GM12872 (cell line): ENCODE measurements at regions not wholly inside any gene's neighbourhood (a gene's known extent, or its start where the extent isn't known, plus 50 kb on each side); places are given as distances from the start of the nearest gene placed in this dataset.

Experiments used
- TF ChIP-seq, protein P1 (sequence below): IDR thresholded peaks from 3 replicates; pipeline ENCODE4 v1.5.1; 2011; ENCODE audit warnings: low read depth, mild to moderate bottlenecking, low read length, moderate library complexity; ENCODE audit not compliant: insufficient read depth

GRCh38 chr16:86956437-86956836 lies 360.8 kb downstream of the C16orf95 start:
- TF ChIP-seq, protein P1, sequence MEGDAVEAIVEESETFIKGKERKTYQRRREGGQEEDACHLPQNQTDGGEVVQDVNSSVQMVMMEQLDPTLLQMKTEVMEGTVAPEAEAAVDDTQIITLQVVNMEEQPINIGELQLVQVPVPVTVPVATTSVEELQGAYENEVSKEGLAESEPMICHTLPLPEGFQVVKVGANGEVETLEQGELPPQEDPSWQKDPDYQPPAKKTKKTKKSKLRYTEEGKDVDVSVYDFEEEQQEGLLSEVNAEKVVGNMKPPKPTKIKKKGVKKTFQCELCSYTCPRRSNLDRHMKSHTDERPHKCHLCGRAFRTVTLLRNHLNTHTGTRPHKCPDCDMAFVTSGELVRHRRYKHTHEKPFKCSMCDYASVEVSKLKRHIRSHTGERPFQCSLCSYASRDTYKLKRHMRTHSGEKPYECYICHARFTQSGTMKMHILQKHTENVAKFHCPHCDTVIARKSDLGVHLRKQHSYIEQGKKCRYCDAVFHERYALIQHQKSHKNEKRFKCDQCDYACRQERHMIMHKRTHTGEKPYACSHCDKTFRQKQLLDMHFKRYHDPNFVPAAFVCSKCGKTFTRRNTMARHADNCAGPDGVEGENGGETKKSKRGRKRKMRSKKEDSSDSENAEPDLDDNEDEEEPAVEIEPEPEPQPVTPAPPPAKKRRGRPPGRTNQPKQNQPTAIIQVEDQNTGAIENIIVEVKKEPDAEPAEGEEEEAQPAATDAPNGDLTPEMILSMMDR: no peak

DNA sequence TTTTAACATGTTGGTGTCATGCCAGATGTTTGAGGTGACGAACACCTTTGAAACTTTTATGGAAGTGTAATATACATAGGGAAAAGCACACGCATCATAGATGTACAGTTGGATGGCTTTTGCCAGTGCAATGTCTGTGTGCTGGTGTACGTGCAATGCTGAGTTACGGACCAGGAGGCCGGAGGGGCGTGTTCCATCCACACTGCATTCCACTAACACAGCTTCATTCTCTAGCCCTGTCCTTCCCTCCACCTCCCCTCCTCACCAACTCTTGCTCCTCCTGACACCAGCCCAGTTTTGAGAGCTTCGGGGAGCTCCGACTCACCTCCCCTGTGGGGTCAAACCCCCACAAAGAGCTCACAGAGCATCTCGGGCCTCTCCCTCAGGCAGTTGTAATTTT lies 358.8 kb downstream of the C16orf95 start:
- TF ChIP-seq, protein P1: no peak

DNA sequence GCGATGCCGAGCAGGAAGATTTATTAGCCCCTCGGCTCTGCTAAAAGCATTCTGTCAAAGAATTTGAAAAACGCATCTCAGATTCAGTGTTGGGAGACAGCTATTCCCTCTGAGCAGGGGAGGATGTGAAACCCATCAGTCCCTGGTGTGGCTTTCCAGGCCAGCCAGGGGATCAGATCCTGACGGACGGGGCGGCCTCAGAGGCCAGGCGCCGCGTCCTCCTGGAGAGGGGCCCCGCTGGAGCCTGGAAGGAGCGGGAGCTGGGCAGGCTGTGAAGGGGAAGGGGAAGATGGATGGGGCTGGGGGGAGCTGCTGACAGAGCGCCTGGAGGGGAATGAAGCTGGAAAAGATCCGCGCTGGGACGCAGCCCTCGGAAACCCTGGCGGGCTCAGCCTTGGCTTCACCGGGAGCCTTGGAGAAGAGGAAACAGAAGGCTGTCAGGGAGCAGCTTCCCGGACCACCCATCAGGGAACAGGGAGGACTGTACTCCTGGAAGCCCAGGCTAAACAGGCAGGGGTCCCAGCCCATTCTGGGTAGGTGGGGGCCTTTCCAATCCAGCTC lies 358.0 kb downstream of the C16orf95 start:
- TF ChIP-seq, protein P1: no peak

DNA sequence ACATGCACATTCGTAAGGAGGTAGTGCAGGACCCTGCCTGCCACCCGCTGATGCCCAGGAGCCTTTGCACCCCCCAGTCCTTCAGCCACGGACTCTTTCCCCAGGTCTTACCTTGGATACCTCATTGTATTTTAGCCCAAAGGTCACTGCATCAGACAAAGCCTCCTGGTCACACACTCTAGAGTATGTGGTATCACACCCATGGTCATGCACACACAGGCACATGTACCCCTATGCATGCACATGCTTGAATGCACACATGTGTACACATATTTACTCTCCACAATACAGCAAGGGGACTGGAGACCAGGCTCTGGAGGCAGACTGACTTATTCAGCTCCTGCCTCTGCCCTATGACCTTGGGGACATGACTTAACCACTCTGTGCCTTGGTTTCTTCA lies 357.5 kb downstream of the C16orf95 start:
- TF ChIP-seq, protein P1: no peak

DNA sequence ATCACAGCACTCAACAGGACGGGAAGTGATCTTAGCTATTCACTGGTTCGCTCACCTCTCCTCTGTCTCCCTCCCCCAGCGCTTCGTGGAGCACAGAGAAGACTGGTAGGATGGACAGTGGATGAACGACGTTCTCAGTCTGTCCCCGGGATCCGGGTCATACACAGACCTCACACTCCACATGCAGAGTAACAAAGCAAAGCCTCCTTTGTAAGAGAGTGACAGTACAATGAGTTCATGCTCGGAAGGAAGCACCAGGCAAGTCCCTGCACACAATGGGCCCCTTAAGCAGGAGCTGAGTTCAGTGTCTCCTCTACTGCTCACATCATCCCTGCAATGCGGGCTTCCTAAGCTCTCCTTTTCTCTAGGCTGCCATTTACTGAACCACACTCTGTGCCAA lies 356.9 kb downstream of the C16orf95 start:
- TF ChIP-seq, protein P1: no peak

DNA sequence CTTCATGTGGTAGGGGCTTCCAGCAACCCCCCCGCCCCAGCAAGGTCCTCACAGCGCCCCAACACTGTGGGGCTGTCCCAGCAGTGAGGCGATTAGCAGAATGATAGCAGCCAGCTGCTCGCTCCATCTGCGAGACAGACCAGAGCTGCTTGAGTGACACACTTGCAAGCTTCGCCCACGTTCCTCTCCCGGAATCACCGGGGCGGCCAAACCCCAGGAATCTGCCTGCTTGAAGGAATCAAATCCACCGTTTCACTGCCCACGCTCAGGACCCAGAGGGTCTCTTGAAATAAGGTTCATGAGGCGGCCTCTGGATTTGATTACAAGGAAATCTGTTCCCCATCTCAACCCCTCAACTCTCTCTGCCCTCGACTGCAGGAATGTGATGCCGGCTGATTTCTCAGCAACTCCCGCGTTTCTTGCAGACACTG lies 356.0 kb downstream of the C16orf95 start:
- TF ChIP-seq, protein P1: no peak

GRCh38 chr16:86962259-86962658 lies 354.9 kb downstream of the C16orf95 start:
- TF ChIP-seq, protein P1: no peak
